ENCODE measurements at regions not wholly inside any gene's neighbourhood (a gene's known extent, or its start where the extent isn't known, plus 50 kb on each side); places are given as distances from the start of the nearest gene placed in this dataset.

- no peak overlapping the region for H3K27ac Mint-ChIP-seq (ENCODE audit: unreplicated experiment)
- H3K27me3 Mint-ChIP-seq (ENCODE audit: insufficient read depth, unreplicated experiment) = peaks cover 2% of the 10 kb centered on the region
- BruUV-seq (replicated peaks) = no TSS peak
- Histone ChIP-seq H3K4me1 (no peaks in the 10 kb centered on the region), H3K27me3 (replicated peaks; ENCODE audit: control insufficient read depth, insufficient read depth, low read length) (no peaks in the 10 kb centered on the region), H3K4me3 (ENCODE audit: low read depth, low read length) (no peak overlapping the region), H3K9me3 (no peaks in the 10 kb centered on the region), H3K36me3 (ENCODE audit: control insufficient read depth, insufficient read depth, low read length) (no peaks in the 10 kb centered on the region)
- H3K4me1 Mint-ChIP-seq (ENCODE audit: low read depth, unreplicated experiment) = no peaks in the 10 kb centered on the region
- H3K9me3 Mint-ChIP-seq (ENCODE audit: unreplicated experiment) = no peaks in the 10 kb centered on the region
- H3K4me3 Mint-ChIP-seq (ENCODE audit: unreplicated experiment) = no peak overlapping the region
- POLR2A ChIA-PET = no interaction called here
- H3K36me3 Mint-ChIP-seq (ENCODE audit: insufficient read depth, unreplicated experiment) = no peaks in the 10 kb centered on the region
- no peak for TF ChIP-seq CTCF (IDR thresholded peaks at IDR 0.05; ENCODE audit: insufficient read depth in 1 of 2, low read depth in 1 of 2, low read length in 1 of 2, severe bottlenecking in 1 of 2, unreplicated experiment in 1 of 2)
- intact Hi-C loops (cut with micrococcal nuclease; ENCODE audit: unreplicated experiment) = no loop called here
- no peak for DNase-seq
- CTCF ChIA-PET = no interaction called here
Observed at GRCh38 chr4:182105416-182105815, 137.8 kb upstream of the TENM3 start.

- Histone ChIP-seq H3K4me3 (ENCODE audit: low read depth, low read length) (no peak overlapping the region), H3K36me3 (ENCODE audit: control insufficient read depth, insufficient read depth, low read length) (no peaks in the 10 kb centered on the region), H3K4me1 (no peaks in the 10 kb centered on the region), H3K9me3 (no peaks in the 10 kb centered on the region), H3K27me3 (replicated peaks; ENCODE audit: control insufficient read depth, insufficient read depth, low read length) (no peaks in the 10 kb centered on the region)
- no peaks in the 10 kb centered on the region for H3K4me1 Mint-ChIP-seq (ENCODE audit: low read depth, unreplicated experiment)
- no peak overlapping the region for H3K27ac Mint-ChIP-seq (ENCODE audit: unreplicated experiment)
- TF ChIP-seq CTCF (IDR thresholded peaks at IDR 0.05; ENCODE audit: insufficient read depth in 1 of 2, low read depth in 1 of 2, low read length in 1 of 2, severe bottlenecking in 1 of 2, unreplicated experiment in 1 of 2) = no peak
- no peaks in the 10 kb centered on the region for H3K9me3 Mint-ChIP-seq (ENCODE audit: unreplicated experiment)
- no peak for DNase-seq
- intact Hi-C loops (cut with micrococcal nuclease; ENCODE audit: unreplicated experiment) = no loop called here
- H3K36me3 Mint-ChIP-seq (ENCODE audit: insufficient read depth, unreplicated experiment) = no peaks in the 10 kb centered on the region
- no TSS peak for BruUV-seq (replicated peaks)
- peaks cover 2% of the 10 kb centered on the region for H3K27me3 Mint-ChIP-seq (ENCODE audit: insufficient read depth, unreplicated experiment)
- ChIA-PET POLR2A (no interaction called here), CTCF (no interaction called here)
- H3K4me3 Mint-ChIP-seq (ENCODE audit: unreplicated experiment) = no peak overlapping the region
Observed at GRCh38 chr4:182107931-182108330, 135.3 kb upstream of the TENM3 start.

GRCh38 chr4:182111586-182111985, 131.6 kb upstream of the TENM3 start:
- no TSS peak for BruUV-seq (replicated peaks)
- CTCF ChIA-PET = no interaction called here

More at GRCh38 chr4:182111586-182111985, 131.6 kb upstream of the TENM3 start:
- Histone ChIP-seq H3K4me1 (no peaks in the 10 kb centered on the region), H3K9me3 (no peaks in the 10 kb centered on the region), H3K27me3 (replicated peaks; ENCODE audit: control insufficient read depth, insufficient read depth, low read length) (no peaks in the 10 kb centered on the region), H3K36me3 (ENCODE audit: control insufficient read depth, insufficient read depth, low read length) (no peaks in the 10 kb centered on the region), H3K4me3 (ENCODE audit: low read depth, low read length) (no peak overlapping the region)
- DNase-seq = no peak
- POLR2A ChIA-PET = no interaction called here
- intact Hi-C loops (cut with micrococcal nuclease; ENCODE audit: unreplicated experiment) = no loop called here
- Mint-ChIP-seq H3K4me3 (ENCODE audit: unreplicated experiment) (no peak overlapping the region), H3K9me3 (ENCODE audit: unreplicated experiment) (no peaks in the 10 kb centered on the region), H3K27me3 (ENCODE audit: insufficient read depth, unreplicated experiment) (peaks cover 2% of the 10 kb centered on the region), H3K4me1 (ENCODE audit: low read depth, unreplicated experiment) (no peaks in the 10 kb centered on the region), H3K36me3 (ENCODE audit: insufficient read depth, unreplicated experiment) (no peaks in the 10 kb centered on the region), H3K27ac (ENCODE audit: unreplicated experiment) (no peak overlapping the region)
- no peak for TF ChIP-seq CTCF (IDR thresholded peaks at IDR 0.05; ENCODE audit: insufficient read depth in 1 of 2, low read depth in 1 of 2, low read length in 1 of 2, severe bottlenecking in 1 of 2, unreplicated experiment in 1 of 2)

All from Caco-2 (cell line).